ENCODE measurements at regions not wholly inside any gene's neighbourhood (a gene's known extent, or its start where the extent isn't known, plus 50 kb on each side); places are given as distances from the start of the nearest gene placed in this dataset.

DNA sequence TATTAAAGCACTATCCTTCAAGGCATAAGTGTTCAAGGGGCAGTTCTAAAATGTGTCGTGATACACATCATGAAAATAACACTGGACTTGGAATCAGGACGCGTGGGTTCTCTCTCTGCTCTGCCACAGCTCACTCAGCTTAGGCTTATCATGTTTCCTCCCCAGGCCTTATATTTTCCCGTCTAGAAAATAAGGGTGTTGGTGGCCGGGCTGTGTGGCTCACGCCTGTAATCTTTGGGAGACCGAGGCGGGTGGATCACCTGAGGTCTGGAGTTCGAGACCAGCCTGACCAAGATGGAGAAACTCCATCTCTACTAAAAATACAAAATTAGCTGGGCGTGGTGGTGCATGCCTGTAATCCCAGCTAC, 223.0 kb downstream of the OPA1 start:
- H3K27me3 ChIP-seq (ENCODE audit: control insufficient read depth, extremely low read depth, insufficient read depth, low read length) = peaks cover 3% of the 10 kb centered on the region
- TF ChIP-seq EZH2 (IDR thresholded peaks at IDR 0.05; ENCODE audit: low read length) = no peak
- TF ChIP-seq, protein P1, sequence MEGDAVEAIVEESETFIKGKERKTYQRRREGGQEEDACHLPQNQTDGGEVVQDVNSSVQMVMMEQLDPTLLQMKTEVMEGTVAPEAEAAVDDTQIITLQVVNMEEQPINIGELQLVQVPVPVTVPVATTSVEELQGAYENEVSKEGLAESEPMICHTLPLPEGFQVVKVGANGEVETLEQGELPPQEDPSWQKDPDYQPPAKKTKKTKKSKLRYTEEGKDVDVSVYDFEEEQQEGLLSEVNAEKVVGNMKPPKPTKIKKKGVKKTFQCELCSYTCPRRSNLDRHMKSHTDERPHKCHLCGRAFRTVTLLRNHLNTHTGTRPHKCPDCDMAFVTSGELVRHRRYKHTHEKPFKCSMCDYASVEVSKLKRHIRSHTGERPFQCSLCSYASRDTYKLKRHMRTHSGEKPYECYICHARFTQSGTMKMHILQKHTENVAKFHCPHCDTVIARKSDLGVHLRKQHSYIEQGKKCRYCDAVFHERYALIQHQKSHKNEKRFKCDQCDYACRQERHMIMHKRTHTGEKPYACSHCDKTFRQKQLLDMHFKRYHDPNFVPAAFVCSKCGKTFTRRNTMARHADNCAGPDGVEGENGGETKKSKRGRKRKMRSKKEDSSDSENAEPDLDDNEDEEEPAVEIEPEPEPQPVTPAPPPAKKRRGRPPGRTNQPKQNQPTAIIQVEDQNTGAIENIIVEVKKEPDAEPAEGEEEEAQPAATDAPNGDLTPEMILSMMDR (optimal IDR thresholded peaks at IDR 0.05 in 1 of 3, IDR thresholded peaks at IDR 0.05 in 1 of 3, conservative IDR thresholded peaks at IDR 0.05 in 1 of 3; ENCODE audit: extremely low read depth in 1 of 3, insufficient read depth in 2 of 3, low read length in 3 of 3) = no peak
- no peak overlapping the region for H3K4me3 ChIP-seq (ENCODE audit: control insufficient read depth in 2 of 3, extremely low read depth in 1 of 3, insufficient read depth in 2 of 3, low read depth in 1 of 3, low read length in 3 of 3)
- FAIRE-seq = no peak
- no peak overlapping the region for H2AFZ ChIP-seq (ENCODE audit: control insufficient read depth, low read length)
- H3K9me1 ChIP-seq (ENCODE audit: control insufficient read depth, extremely low read depth, insufficient read depth, low read length) = no peaks in the 10 kb centered on the region
- no peaks in the 10 kb centered on the region for H3K4me1 ChIP-seq (ENCODE audit: control insufficient read depth, extremely low read depth, insufficient read depth, low read length)
- dilution Hi-C loops (cut with MboI; ENCODE audit: extremely low pct_ligation_motif_present, low sequenced_read_pairs) = no loop called here
- H4K20me1 ChIP-seq (ENCODE audit: control insufficient read depth, extremely low read depth, insufficient read depth, low read length) = no peaks in the 10 kb centered on the region
- no peaks in the 10 kb centered on the region for H3K9me3 ChIP-seq (ENCODE audit: control insufficient read depth, low read depth, low read length)
- H3K9ac ChIP-seq (ENCODE audit: control insufficient read depth, extremely low read depth, insufficient read depth, low read length) = no peak overlapping the region
- no peaks in the 10 kb centered on the region for H3K36me3 ChIP-seq (ENCODE audit: control insufficient read depth in 2 of 2, extremely low read depth in 1 of 2, insufficient read depth in 2 of 2, low read length in 2 of 2)
- no peak overlapping the region for H3K4me2 ChIP-seq (ENCODE audit: control insufficient read depth, extremely low read depth, insufficient read depth, low read depth, low read length)
- H3K79me2 ChIP-seq (ENCODE audit: control insufficient read depth, insufficient read depth, low read length) = no peaks in the 10 kb centered on the region
- DNase-seq (ENCODE audit: low read depth, low spot score) = no peak
- no peak overlapping the region for H3K27ac ChIP-seq (ENCODE audit: control insufficient read depth, insufficient read depth, low read length)

DNA sequence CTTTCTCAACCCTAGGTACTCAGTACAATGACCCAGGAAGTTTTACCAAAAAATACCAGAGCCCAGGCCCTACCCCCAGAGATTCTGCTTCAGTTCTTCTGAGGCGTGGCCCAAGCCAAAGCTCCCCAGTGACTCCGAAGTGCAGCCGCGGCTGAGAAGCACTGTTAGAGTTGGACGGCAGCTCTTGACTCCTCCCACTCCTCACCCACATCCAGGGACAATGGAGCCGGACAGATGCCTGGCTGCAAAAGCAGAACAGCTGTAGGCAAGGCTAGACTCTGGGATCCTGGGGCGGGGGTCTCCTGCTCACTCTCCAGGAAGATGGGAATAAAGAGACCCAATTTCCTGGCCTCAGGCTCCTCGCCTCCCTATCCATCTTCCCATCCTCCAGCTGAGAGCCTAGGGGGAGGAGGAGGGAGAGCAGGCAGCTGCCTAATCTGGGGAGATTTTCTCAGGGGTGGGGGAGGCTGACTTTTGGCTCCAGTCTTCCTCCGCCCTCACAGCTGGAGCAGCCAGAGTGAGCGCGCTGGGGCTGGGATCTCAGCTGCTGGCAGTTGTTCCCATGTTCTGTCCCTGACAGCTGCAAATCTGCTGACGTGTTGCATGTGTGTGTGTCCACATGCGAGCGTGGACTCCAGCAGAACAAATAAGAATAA, 223.8 kb downstream of the OPA1 start:
- Histone ChIP-seq H4K20me1 (ENCODE audit: control insufficient read depth, extremely low read depth, insufficient read depth, low read length) (no peaks in the 10 kb centered on the region), H3K9me1 (ENCODE audit: control insufficient read depth, extremely low read depth, insufficient read depth, low read length) (no peaks in the 10 kb centered on the region), H3K9ac (ENCODE audit: control insufficient read depth, extremely low read depth, insufficient read depth, low read length) (no peak overlapping the region), H2AFZ (ENCODE audit: control insufficient read depth, low read length) (no peak overlapping the region), H3K27ac (ENCODE audit: control insufficient read depth, insufficient read depth, low read length) (no peak overlapping the region), H3K9me3 (ENCODE audit: control insufficient read depth, low read depth, low read length) (no peaks in the 10 kb centered on the region), H3K4me2 (ENCODE audit: control insufficient read depth, extremely low read depth, insufficient read depth, low read depth, low read length) (no peak overlapping the region), H3K27me3 (ENCODE audit: control insufficient read depth, extremely low read depth, insufficient read depth, low read length) (no peaks in the 10 kb centered on the region), H3K36me3 (ENCODE audit: control insufficient read depth in 2 of 2, extremely low read depth in 1 of 2, insufficient read depth in 2 of 2, low read length in 2 of 2) (no peaks in the 10 kb centered on the region), H3K79me2 (ENCODE audit: control insufficient read depth, insufficient read depth, low read length) (no peaks in the 10 kb centered on the region), H3K4me3 (ENCODE audit: control insufficient read depth in 2 of 3, extremely low read depth in 1 of 3, insufficient read depth in 2 of 3, low read depth in 1 of 3, low read length in 3 of 3) (no peak overlapping the region), H3K4me1 (ENCODE audit: control insufficient read depth, extremely low read depth, insufficient read depth, low read length) (no peaks in the 10 kb centered on the region)
- FAIRE-seq (no peak), DNase-seq (ENCODE audit: low read depth, low spot score) (no peak)
- no peak for TF ChIP-seq EZH2 (IDR thresholded peaks at IDR 0.05; ENCODE audit: low read length)
- TF ChIP-seq, protein P1 (optimal IDR thresholded peaks at IDR 0.05 in 1 of 3, IDR thresholded peaks at IDR 0.05 in 1 of 3, conservative IDR thresholded peaks at IDR 0.05 in 1 of 3; ENCODE audit: extremely low read depth in 1 of 3, insufficient read depth in 2 of 3, low read length in 3 of 3) = no peak
- dilution Hi-C loops (cut with MboI; ENCODE audit: extremely low pct_ligation_motif_present, low sequenced_read_pairs) = no loop called here

Measured in keratinocyte (primary cell).